ENCODE measurements at regions not wholly inside any gene's neighbourhood (a gene's known extent, or its start where the extent isn't known, plus 50 kb on each side); places are given as distances from the start of the nearest gene placed in this dataset.

DNA sequence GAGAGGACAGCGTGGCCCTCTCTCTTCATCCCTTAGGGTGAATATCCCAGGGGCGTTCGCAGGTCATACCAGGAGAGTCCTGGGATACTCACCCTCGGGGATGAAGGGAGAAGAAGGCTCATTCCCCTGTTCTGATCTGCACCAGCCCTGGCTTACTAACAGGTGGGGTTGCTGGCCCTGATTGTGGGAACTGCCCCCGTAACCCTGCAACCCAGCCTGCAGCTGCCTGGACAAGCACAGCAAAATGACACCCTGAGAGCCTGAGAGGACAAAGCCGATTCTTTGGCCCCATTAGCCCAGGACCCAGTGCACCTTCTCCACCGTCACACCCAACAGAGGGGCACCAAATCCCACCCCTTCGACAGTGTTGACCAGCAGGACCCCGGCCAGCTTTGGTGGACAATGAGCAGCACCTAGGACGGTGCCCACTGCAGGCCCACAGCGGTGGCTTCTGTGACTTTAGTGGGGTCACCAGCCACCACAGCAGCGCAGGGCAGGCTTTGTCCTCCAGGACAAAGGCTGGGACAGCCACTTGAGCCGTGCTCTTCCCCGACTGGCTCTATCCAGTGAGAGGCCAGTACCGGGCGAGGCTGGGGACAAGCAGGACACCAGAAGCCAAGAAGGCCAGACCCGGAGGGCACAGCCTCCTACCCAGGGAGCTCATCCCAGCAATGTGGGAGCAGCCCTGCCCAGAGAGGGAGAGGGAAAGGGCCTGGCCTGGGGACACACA lies 98.5 kb upstream of the RTL6 start:
- Mint-ChIP-seq H3K36me3 (ENCODE audit: low read depth) (no peaks in the 10 kb centered on the region), H3K27ac (no peak overlapping the region), H3K4me3 (no peak overlapping the region), H3K9me3 (no peaks in the 10 kb centered on the region), H3K27me3 (ENCODE audit: low read depth) (peaks cover 16% of the 10 kb centered on the region), H3K4me1 (ENCODE audit: low read depth) (peaks cover 5% of the 10 kb centered on the region)
- no peak for DNase-seq
- CTCF ChIA-PET = no interaction called here
- intact Hi-C loops (cut with micrococcal nuclease) = no loop called here

DNA sequence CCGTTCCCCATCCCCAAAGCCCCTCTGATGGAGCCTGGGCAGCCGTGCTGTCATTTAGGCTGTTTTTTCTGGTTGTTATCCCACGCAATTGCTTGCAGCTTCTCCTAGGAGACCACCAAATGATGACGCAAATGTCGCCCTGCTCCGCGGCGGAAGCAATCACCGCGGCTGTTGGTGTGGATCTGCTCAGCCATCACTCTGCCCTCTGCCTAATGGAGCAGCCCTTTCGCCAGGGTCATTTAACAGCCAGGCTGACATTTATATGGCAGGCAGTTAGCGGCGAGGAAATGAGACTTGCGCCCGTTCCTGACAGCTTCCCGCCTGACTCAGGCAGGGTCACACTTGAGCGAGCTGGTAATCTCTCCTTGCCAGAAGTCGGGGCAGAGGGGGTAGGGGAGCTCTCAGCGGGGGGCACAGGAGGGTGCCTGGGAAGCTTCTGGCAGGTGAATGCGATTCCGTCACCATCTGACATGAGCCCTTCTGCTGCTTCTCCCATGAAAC lies 97.9 kb upstream of the RTL6 start:
- no peaks in the 10 kb centered on the region for H3K9me3 Mint-ChIP-seq
- no peak overlapping the region for H3K4me3 Mint-ChIP-seq
- H3K27ac Mint-ChIP-seq = no peak overlapping the region
- no peak for DNase-seq
- peaks cover 5% of the 10 kb centered on the region for H3K4me1 Mint-ChIP-seq (ENCODE audit: low read depth)
- intact Hi-C loops (cut with micrococcal nuclease) = no loop called here
- H3K27me3 Mint-ChIP-seq (ENCODE audit: low read depth) = peaks cover 16% of the 10 kb centered on the region
- H3K36me3 Mint-ChIP-seq (ENCODE audit: low read depth) = no peaks in the 10 kb centered on the region
- CTCF ChIA-PET = no interaction called here

DNA sequence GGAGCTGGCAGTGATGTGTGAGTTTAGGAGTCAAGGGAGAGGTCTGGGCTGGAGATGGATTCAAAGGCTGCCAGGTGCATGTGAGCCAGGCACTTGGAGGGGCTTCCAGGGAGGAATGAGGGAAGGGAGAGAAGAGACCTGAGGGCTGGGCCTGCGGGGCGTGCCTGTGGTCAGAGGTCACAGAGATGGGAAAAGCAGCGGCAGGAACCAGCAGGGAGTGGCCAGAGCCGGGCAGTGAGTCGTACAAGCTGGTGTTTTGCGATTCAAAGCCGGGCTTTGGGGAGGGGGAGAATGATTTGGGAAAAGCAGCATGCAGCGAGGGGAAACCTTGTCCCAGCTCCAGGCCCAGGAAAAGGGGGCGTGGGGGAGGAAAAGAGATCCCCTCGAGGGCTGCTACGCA lies 96.9 kb upstream of the RTL6 start:
- no peaks in the 10 kb centered on the region for H3K9me3 Mint-ChIP-seq
- no peak for DNase-seq
- no peaks in the 10 kb centered on the region for H3K36me3 Mint-ChIP-seq (ENCODE audit: low read depth)
- H3K4me3 Mint-ChIP-seq = no peak overlapping the region
- intact Hi-C loops (cut with micrococcal nuclease) = no loop called here
- H3K27me3 Mint-ChIP-seq (ENCODE audit: low read depth) = peaks cover 16% of the 10 kb centered on the region
- CTCF ChIA-PET = no interaction called here
- peaks cover 5% of the 10 kb centered on the region for H3K4me1 Mint-ChIP-seq (ENCODE audit: low read depth)
- H3K27ac Mint-ChIP-seq = no peak overlapping the region

DNA sequence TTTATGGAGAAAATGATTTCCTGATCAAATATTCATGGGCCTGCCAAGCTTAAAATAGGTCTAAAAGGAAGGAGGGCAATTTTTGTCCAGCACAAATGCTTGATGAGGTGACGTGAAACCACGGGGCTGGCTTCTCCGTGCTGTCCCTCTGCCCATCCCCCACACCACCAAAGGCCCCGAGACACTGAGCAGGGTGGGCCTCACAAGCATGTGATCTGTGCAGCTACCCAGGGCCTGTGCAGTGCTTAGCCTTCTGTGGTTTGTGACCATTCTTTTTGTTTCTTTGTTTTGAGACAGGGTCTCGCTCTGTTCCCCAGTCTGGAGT lies 94.8 kb upstream of the RTL6 start:
- no peak for DNase-seq
- CTCF ChIA-PET = no interaction called here
- Mint-ChIP-seq H3K4me3 (no peak overlapping the region), H3K36me3 (ENCODE audit: low read depth) (no peaks in the 10 kb centered on the region), H3K9me3 (no peaks in the 10 kb centered on the region), H3K27ac (no peak overlapping the region), H3K4me1 (ENCODE audit: low read depth) (peaks cover 5% of the 10 kb centered on the region), H3K27me3 (ENCODE audit: low read depth) (peaks cover 23% of the 10 kb centered on the region)
- intact Hi-C loops (cut with micrococcal nuclease) = no loop called here

DNA sequence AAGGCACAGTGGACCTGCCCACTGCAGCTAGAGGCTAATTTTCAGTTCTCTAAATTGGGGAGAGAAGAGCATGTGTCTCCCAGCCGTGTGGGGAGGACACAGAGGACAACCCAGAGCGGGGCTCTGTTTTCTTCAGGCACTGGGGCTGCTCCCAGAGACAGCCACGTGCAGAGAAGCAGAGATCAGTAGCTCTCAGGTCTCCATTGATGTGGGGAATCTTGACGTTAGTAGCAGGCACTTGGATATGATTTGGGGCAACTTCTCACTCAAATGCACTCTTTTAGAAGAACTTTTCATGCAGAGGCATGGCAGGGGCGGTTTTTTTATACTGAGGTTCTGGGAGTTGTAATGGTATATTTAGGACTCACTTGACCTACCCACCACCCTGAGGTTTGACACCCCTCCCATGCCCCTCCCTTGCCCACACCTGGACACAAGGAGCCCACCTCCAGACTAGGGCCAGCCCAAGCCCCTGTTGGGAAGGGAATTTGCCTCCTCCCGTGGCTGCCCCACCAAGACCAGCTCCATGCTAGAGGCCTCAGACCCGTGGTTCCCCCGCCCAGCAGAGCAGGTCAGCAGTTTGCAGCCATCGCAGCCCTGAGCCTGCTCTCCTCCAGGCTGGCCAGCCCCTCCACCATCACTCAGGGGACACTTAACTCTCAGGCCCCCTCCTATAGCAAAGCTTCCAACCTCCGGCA lies 94.2 kb upstream of the RTL6 start:
- Mint-ChIP-seq H3K4me3 (no peak overlapping the region), H3K27me3 (ENCODE audit: low read depth) (peaks cover 28% of the 10 kb centered on the region), H3K4me1 (ENCODE audit: low read depth) (peaks cover 5% of the 10 kb centered on the region), H3K36me3 (ENCODE audit: low read depth) (no peaks in the 10 kb centered on the region), H3K9me3 (no peaks in the 10 kb centered on the region), H3K27ac (no peak overlapping the region)
- intact Hi-C loops (cut with micrococcal nuclease) = no loop called here
- CTCF ChIA-PET = no interaction called here
- no peak for DNase-seq

DNA sequence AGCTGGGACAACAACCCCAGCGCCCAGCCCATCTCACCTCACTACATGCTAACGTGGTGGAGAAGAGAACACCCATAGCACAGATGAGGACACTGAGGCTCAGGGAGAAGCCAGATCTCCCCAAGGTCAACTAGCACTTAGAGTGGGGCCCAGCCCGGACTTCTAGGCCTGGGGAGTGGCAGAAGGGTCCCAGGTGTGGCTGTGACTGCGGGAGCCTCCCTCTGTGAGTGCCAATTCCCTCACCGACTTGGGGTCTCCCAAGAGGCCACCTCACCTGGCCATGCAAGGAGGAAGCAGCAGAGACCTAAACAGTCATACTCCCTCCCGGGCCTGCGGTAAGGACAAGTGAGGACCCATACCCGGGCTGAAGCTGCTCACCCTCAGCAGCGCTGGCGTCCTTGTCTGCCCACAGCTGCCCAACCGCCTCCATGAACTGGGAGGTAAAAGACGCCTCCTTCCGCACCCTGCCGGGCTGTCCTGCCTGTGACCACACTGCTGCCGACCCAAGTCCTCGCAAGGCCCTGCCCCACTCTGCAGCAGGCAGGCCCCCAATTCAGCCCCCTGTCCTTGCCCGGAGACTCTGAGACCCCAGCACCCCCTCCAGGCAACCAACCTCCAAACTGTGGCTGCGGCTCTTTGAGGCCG lies 93.2 kb upstream of the RTL6 start:
- Mint-ChIP-seq H3K9me3 (no peaks in the 10 kb centered on the region), H3K27ac (no peak overlapping the region), H3K4me3 (no peak overlapping the region), H3K4me1 (ENCODE audit: low read depth) (peaks cover 5% of the 10 kb centered on the region), H3K36me3 (ENCODE audit: low read depth) (no peaks in the 10 kb centered on the region), H3K27me3 (ENCODE audit: low read depth) (peaks cover 33% of the 10 kb centered on the region)
- intact Hi-C loops (cut with micrococcal nuclease) = no loop called here
- CTCF ChIA-PET = no interaction called here
- DNase-seq = no peak

DNA sequence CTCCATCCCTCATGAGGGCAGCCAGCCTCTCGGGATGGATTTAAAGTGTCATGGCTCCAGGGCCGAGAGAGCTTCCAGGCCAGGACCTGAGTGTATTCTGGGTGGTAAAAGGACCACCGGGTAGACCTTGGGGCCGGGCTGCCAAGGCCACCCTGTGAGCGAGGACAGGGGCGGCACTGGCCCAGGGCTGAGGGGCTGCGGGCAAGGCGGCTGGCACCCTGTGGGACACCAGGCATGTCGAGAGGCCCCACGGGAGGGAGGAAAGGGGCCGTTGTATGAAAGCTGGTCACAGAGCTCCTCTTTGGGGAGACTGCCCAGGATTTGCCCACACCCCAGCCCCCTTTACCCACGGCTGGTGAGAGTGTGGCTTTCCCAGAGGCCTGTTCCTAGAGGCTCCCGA lies 92.3 kb upstream of the RTL6 start:
- H3K27ac Mint-ChIP-seq = no peak overlapping the region
- no peak for DNase-seq
- CTCF ChIA-PET = no interaction called here
- H3K36me3 Mint-ChIP-seq (ENCODE audit: low read depth) = no peaks in the 10 kb centered on the region
- H3K9me3 Mint-ChIP-seq = no peaks in the 10 kb centered on the region
- intact Hi-C loops (cut with micrococcal nuclease) = no loop called here
- no peak overlapping the region for H3K4me3 Mint-ChIP-seq
- peaks cover 4% of the 10 kb centered on the region for H3K4me1 Mint-ChIP-seq (ENCODE audit: low read depth)
- H3K27me3 Mint-ChIP-seq (ENCODE audit: low read depth) = peaks cover 35% of the 10 kb centered on the region

DNA sequence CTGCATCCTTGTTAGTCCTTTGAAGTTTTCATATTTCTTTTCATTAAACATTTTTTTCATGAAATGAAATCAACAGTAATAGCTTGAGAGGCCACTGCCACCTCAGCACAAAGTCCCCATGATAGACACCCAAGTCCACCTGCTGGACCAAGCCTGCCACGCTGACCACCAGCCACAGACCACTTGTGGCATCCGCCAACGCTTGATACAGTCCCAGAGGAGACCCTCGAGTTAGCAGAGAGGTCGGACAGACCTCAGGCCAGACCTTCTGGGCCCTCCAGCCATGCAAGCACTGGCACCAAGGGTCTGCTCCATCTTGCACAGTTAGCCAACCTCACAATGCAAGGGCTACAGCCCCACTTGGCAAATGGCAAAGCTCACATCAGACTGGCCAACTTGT lies 91.8 kb upstream of the RTL6 start:
- Mint-ChIP-seq H3K4me3 (no peak overlapping the region), H3K27ac (no peak overlapping the region), H3K4me1 (ENCODE audit: low read depth) (peaks cover 3% of the 10 kb centered on the region), H3K36me3 (ENCODE audit: low read depth) (no peaks in the 10 kb centered on the region), H3K27me3 (ENCODE audit: low read depth) (peaks cover 32% of the 10 kb centered on the region), H3K9me3 (no peaks in the 10 kb centered on the region)
- CTCF ChIA-PET = no interaction called here
- intact Hi-C loops (cut with micrococcal nuclease) = no loop called here
- no peak for DNase-seq

DNA sequence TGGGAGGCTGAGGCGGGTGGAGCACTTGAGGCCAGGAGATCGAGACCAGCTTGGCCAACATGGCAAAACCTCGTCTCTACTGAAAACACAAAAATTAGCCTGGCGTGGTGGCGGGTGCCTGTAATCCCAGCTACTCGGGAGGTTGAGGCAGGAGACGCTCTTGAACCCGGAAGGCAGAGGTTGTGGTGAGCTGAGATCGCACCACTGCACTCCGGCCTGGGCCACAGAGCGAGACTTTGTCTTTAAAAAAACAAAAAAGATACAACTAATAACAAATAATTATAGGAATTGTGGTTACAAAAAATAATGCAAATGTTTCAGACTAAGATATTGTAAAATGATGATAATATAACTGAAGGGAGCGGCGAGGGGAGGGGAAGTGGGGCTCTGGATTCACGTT lies 90.3 kb upstream of the RTL6 start:
- H3K27ac Mint-ChIP-seq = no peak overlapping the region
- no peaks in the 10 kb centered on the region for H3K9me3 Mint-ChIP-seq
- CTCF ChIA-PET = interaction anchor here (0.7 kb wide), 2 partner anchors 21 to 149 kb away, joined by 3 read pairs; no protein-coding TSS in a partner anchor
- H3K27me3 Mint-ChIP-seq (ENCODE audit: low read depth) = peaks cover 29% of the 10 kb centered on the region
- H3K4me1 Mint-ChIP-seq (ENCODE audit: low read depth) = no peaks in the 10 kb centered on the region
- H3K36me3 Mint-ChIP-seq (ENCODE audit: low read depth) = no peaks in the 10 kb centered on the region
- DNase-seq = no peak
- intact Hi-C loops (cut with micrococcal nuclease) = no loop called here
- H3K4me3 Mint-ChIP-seq = no peak overlapping the region

DNA sequence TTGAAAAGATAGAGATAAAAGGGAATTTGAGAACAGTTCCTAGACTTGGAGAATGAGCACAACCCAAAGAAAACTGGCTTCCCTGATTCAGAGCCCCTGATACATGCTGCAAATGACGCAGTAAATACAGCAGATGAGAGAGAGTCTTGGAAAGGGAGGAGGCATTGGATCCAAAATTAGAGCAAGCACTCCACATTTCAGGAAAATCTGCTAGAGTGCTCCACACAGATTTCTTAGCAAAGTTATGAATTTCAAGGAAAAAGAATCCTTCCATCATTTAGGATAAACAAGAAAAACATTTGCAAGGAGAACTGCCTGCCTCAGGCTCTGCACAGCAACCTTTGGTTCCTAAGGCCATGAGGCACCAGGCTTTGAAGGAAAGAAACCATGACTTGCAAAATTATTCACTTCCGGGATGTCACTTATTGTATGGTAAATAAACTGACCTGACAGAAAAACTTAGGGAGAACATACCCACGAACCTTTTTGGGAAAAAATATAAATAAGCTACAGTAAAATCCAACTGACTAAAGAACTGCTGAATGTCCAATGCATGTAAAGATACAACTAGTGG lies 89.8 kb upstream of the RTL6 start:
- H3K4me3 Mint-ChIP-seq = no peak overlapping the region
- CTCF ChIA-PET = interaction anchor here (0.7 kb wide), 1 partner anchor 20 kb away, joined by 3 read pairs; no protein-coding TSS in a partner anchor
- no peak for DNase-seq
- H3K9me3 Mint-ChIP-seq = no peaks in the 10 kb centered on the region
- intact Hi-C loops (cut with micrococcal nuclease) = no loop called here
- no peaks in the 10 kb centered on the region for H3K36me3 Mint-ChIP-seq (ENCODE audit: low read depth)
- H3K27ac Mint-ChIP-seq = no peak overlapping the region
- H3K27me3 Mint-ChIP-seq (ENCODE audit: low read depth) = peaks cover 32% of the 10 kb centered on the region
- no peaks in the 10 kb centered on the region for H3K4me1 Mint-ChIP-seq (ENCODE audit: low read depth)

DNA sequence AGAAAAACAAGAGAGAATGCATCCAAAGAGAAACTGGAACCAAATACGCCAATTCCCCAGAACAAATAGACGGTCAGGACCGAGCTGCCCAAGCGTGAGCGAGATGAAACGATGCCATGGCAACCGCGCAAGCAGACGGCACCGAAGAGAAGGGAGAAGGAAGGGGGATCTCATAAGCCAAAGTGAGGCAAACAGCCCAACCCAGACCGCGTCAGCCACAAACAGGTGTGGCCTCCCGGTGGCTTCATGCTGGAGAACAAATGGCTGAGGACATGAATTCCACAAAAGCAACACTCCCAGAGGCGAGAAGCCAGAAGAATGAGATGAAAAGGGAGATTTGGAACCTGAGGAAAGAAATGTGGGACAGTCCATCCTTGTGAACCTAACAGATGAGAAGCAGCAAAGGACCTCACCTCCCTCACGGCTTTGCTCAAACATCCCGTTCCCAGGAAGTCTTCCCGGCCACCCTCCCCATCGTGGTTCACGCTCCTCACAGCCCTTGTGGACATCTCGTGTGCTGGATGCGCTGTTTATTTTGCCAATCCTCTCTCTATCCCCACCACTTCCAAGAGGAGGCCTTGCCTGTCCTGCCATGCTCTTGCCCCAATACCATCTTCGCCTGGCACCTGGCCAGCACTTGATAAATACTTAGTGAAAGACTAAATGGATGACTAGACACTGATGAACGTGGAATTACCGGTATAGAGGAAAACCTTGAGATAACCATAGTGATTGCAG lies 89.1 kb upstream of the RTL6 start:
- intact Hi-C loops (cut with micrococcal nuclease) = no loop called here
- Mint-ChIP-seq H3K27me3 (ENCODE audit: low read depth) (peaks cover 32% of the 10 kb centered on the region), H3K4me3 (no peak overlapping the region), H3K4me1 (ENCODE audit: low read depth) (no peaks in the 10 kb centered on the region), H3K27ac (no peak overlapping the region), H3K9me3 (no peaks in the 10 kb centered on the region), H3K36me3 (ENCODE audit: low read depth) (no peaks in the 10 kb centered on the region)
- CTCF ChIA-PET = no interaction called here
- peak; percentile 13 for DNase-seq

DNA sequence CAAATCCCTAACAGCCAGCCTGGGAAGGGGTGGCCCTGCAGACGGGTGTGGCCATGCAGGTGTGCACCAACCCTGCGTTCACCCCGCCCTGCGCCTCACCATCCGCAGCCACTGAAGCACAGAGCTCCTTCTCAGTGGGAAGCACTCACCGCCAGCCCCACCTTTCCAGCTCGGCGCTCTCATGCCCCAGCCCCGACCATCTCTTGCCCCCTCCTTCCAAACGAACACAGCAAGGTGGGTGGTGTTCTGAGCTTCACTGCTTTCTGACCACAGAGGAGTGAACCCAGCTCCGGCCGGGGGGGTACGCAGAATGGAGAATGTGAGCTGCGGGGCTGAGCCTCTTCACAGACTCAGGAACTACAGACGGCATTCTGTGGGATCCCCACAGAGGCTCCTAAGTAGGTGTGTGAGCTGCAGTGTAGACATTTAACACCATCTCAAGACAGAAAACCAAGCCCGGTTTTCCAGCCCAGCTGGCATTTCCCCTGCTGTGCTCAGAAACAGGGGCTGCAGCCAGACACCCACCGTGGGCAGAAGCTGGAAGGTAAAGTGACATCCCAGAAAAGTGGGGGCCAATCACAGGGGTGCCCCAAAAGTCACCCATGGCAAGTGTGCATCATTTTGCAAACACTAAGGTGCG lies 88.4 kb upstream of the RTL6 start:
- no peak overlapping the region for H3K4me3 Mint-ChIP-seq
- no peaks in the 10 kb centered on the region for H3K4me1 Mint-ChIP-seq (ENCODE audit: low read depth)
- no peaks in the 10 kb centered on the region for H3K9me3 Mint-ChIP-seq
- no peak for DNase-seq
- CTCF ChIA-PET = no interaction called here
- no peaks in the 10 kb centered on the region for H3K36me3 Mint-ChIP-seq (ENCODE audit: low read depth)
- peaks cover 32% of the 10 kb centered on the region for H3K27me3 Mint-ChIP-seq (ENCODE audit: low read depth)
- intact Hi-C loops (cut with micrococcal nuclease) = no loop called here
- H3K27ac Mint-ChIP-seq = no peak overlapping the region
